ENCODE measurements at regions not wholly inside any gene's neighbourhood (a gene's known extent, or its start where the extent isn't known, plus 50 kb on each side); places are given as distances from the start of the nearest gene placed in this dataset.

GRCh38 chr2:16187482-16187817 is 247.1 kb downstream of the MYCN start:
- Histone ChIP-seq H3K9me1 (ENCODE audit: insufficient read depth, low read length) (no peaks in the 10 kb centered on the region), H3K27me3 (ENCODE audit: control insufficient read depth, insufficient read depth, low read length) (no peaks in the 10 kb centered on the region), H3K27ac (ENCODE audit: insufficient read depth, low read length) (no peak overlapping the region), H3K56ac (ENCODE audit: extremely low read depth, insufficient read depth, low read length) (no peak overlapping the region), H4K8ac (ENCODE audit: low read depth in 2 of 2, low read length in 2 of 2) (no peak overlapping the region), H3K79me1 (ENCODE audit: low read depth in 1 of 2, low read length in 2 of 2) (no peaks in the 10 kb centered on the region), H3K4me1 (ENCODE audit: control insufficient read depth, insufficient read depth, low read length) (no peaks in the 10 kb centered on the region), H3K9me3 (ENCODE audit: control insufficient read depth, insufficient read depth, low read length) (peaks cover 36% of the 10 kb centered on the region), H2AK5ac (ENCODE audit: low read depth, low read length) (no peak overlapping the region), H4K20me1 (ENCODE audit: insufficient read depth, low read length) (no peaks in the 10 kb centered on the region), H3K14ac (replicated peaks; ENCODE audit: low read depth, low read length) (no peak overlapping the region), H3K36me3 (ENCODE audit: control insufficient read depth, insufficient read depth, low read length) (no peaks in the 10 kb centered on the region), H3K9ac (ENCODE audit: low read depth, low read length) (no peak overlapping the region), H3K4me2 (ENCODE audit: low read depth, low read length) (no peak overlapping the region), H2BK5ac (ENCODE audit: low read depth, low read length, poor library complexity, severe bottlenecking) (no peak overlapping the region), H4K91ac (ENCODE audit: insufficient read depth, low read depth, low read length) (no peak overlapping the region), H3K4me3 (ENCODE audit: insufficient read depth, low read depth, low read length) (no peak overlapping the region), H2BK20ac (ENCODE audit: low read depth, low read length) (no peak overlapping the region), H3K18ac (ENCODE audit: low read depth, low read length) (no peak overlapping the region), H3K4ac (ENCODE audit: low read depth, low read length) (no peak overlapping the region), H2AK9ac (replicated peaks; ENCODE audit: low read depth, low read length, poor library complexity) (no peak overlapping the region), H2BK120ac (ENCODE audit: low read depth, low read length) (no peak overlapping the region), H3K23ac (ENCODE audit: low read depth, low read length) (no peak overlapping the region), H2BK15ac (ENCODE audit: low read depth, low read length) (no peak overlapping the region), H4K5ac (ENCODE audit: low read depth, low read length) (no peak overlapping the region), H2AFZ (replicated peaks; ENCODE audit: low read length, poor library complexity) (no peak overlapping the region)
- intact Hi-C loops (cut with micrococcal nuclease) = no loop called here
- ATAC-seq (ENCODE audit: low read depth) (no peak), DNase-seq (no peak)
- in situ Hi-C loops (cut with MboI; ENCODE audit: low sequenced_read_pairs) = no loop called here
- BruUV-seq (replicated peaks) = no TSS peak
- POLR2A ChIA-PET (ENCODE audit: unreplicated experiment) = no interaction called here
- WGBS, 2 experiments (ENCODE audit: extremely low coverage in 2 of 2, insufficient read length in 1 of 2) = no CpG with 5 or more reads among the region's 3 CpGs
- no peak for TF ChIP-seq RAD21 (IDR thresholded peaks at IDR 0.05; ENCODE audit: low read length)
- TF ChIP-seq BHLHE40 (IDR thresholded peaks at IDR 0.05; ENCODE audit: low read depth, low read length) = no peak
- no peak for TF ChIP-seq MAFK (IDR thresholded peaks at IDR 0.05; ENCODE audit: low read depth, low read length)
- TF ChIP-seq USF2 (IDR thresholded peaks at IDR 0.05; ENCODE audit: low read depth, low read length) = no peak
- TF ChIP-seq POLR2A (IDR thresholded peaks at IDR 0.05; ENCODE audit: low read depth, low read length) = no peak
- TF ChIP-seq MXI1 (IDR thresholded peaks at IDR 0.05; ENCODE audit: borderline replicate concordance, low read depth, low read length) = no peak
- no peak for TF ChIP-seq ELK1 (IDR thresholded peaks at IDR 0.05; ENCODE audit: borderline replicate concordance, low read depth, low read length)
- TF ChIP-seq NFE2L2 (IDR thresholded peaks at IDR 0.05; ENCODE audit: low read depth, low read length) = no peak
- TF ChIP-seq CEBPB (IDR thresholded peaks at IDR 0.05; ENCODE audit: low read depth, low read length) = no peak
- no peak for TF ChIP-seq CTCF (conservative IDR thresholded peaks at IDR 0.05; ENCODE audit: low read depth, low read length)
- no peak for TF ChIP-seq RFX5 (IDR thresholded peaks at IDR 0.05; ENCODE audit: low read depth, low read length)
- TF ChIP-seq CHD1 (IDR thresholded peaks at IDR 0.05; ENCODE audit: low read depth, low read length) = no peak
- no peak for TF ChIP-seq SMC3 (IDR thresholded peaks at IDR 0.05; ENCODE audit: low read depth, low read length)
- no peak for TF ChIP-seq FOS (IDR thresholded peaks at IDR 0.05; ENCODE audit: low read depth, low read length)
- no peak for TF ChIP-seq MAZ (IDR thresholded peaks at IDR 0.05; ENCODE audit: borderline replicate concordance, low read depth, low read length)
- no peak for TF ChIP-seq RCOR1 (IDR thresholded peaks at IDR 0.05; ENCODE audit: insufficient replicate concordance, low read length)
- CTCF ChIA-PET = no interaction called here
- dilution Hi-C loops (cut with HindIII; ENCODE audit: low sequenced_read_pairs, unreplicated experiment) = no loop called here

Data from IMR-90 (cell line).